ENCODE measurements at regions not wholly inside any gene's neighbourhood (a gene's known extent, or its start where the extent isn't known, plus 50 kb on each side); places are given as distances from the start of the nearest gene placed in this dataset.

DNA sequence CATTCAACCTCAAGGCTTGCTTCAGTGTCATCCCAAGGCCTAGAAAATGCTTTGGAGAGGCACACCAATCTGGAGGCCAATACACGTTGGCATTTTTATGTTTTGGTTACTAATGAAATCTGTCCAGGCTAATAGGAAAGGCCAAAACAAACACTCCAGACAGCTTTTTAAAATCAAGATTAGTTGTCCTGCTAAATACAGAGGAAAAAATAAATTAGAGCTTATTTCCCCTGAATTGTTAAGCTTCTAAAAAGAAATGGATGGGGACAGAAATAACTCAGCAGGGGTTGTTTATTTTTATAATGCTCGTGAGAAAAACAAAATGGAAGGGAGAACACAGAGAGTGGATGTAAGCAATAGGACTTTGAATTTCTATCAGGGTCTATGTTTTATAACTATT lies 438.5 kb upstream of the LRRC4C start:
- H3K27ac ChIP-seq (replicated peaks), result no peak overlapping the region
- no peak for DNase-seq (ENCODE audit: low read depth in 1 of 2, low spot score in 1 of 2)
- H3K27me3 ChIP-seq (ENCODE audit: insufficient read depth, poor library complexity, severe bottlenecking), result no peaks in the 10 kb centered on the region
- no peak overlapping the region for H3K4me3 ChIP-seq (replicated peaks; ENCODE audit: insufficient read depth, low read length)
- no peak for TF ChIP-seq POLR2AphosphoS5 (IDR thresholded peaks at IDR 0.05; ENCODE audit: low read depth)
- TF ChIP-seq GABPA (IDR thresholded peaks at IDR 0.05; ENCODE audit: low read depth), result no peak
- TF ChIP-seq, protein P1, sequence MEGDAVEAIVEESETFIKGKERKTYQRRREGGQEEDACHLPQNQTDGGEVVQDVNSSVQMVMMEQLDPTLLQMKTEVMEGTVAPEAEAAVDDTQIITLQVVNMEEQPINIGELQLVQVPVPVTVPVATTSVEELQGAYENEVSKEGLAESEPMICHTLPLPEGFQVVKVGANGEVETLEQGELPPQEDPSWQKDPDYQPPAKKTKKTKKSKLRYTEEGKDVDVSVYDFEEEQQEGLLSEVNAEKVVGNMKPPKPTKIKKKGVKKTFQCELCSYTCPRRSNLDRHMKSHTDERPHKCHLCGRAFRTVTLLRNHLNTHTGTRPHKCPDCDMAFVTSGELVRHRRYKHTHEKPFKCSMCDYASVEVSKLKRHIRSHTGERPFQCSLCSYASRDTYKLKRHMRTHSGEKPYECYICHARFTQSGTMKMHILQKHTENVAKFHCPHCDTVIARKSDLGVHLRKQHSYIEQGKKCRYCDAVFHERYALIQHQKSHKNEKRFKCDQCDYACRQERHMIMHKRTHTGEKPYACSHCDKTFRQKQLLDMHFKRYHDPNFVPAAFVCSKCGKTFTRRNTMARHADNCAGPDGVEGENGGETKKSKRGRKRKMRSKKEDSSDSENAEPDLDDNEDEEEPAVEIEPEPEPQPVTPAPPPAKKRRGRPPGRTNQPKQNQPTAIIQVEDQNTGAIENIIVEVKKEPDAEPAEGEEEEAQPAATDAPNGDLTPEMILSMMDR (IDR thresholded peaks at IDR 0.05; ENCODE audit: insufficient read depth, low read length), result no peak
- TF ChIP-seq SPI1 (IDR thresholded peaks at IDR 0.05; ENCODE audit: borderline replicate concordance, low read depth), result no peak
- TF ChIP-seq, protein P2, sequence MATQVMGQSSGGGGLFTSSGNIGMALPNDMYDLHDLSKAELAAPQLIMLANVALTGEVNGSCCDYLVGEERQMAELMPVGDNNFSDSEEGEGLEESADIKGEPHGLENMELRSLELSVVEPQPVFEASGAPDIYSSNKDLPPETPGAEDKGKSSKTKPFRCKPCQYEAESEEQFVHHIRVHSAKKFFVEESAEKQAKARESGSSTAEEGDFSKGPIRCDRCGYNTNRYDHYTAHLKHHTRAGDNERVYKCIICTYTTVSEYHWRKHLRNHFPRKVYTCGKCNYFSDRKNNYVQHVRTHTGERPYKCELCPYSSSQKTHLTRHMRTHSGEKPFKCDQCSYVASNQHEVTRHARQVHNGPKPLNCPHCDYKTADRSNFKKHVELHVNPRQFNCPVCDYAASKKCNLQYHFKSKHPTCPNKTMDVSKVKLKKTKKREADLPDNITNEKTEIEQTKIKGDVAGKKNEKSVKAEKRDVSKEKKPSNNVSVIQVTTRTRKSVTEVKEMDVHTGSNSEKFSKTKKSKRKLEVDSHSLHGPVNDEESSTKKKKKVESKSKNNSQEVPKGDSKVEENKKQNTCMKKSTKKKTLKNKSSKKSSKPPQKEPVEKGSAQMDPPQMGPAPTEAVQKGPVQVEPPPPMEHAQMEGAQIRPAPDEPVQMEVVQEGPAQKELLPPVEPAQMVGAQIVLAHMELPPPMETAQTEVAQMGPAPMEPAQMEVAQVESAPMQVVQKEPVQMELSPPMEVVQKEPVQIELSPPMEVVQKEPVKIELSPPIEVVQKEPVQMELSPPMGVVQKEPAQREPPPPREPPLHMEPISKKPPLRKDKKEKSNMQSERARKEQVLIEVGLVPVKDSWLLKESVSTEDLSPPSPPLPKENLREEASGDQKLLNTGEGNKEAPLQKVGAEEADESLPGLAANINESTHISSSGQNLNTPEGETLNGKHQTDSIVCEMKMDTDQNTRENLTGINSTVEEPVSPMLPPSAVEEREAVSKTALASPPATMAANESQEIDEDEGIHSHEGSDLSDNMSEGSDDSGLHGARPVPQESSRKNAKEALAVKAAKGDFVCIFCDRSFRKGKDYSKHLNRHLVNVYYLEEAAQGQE (IDR thresholded peaks at IDR 0.05; ENCODE audit: insufficient replicate concordance, low read depth), result no peak

DNA sequence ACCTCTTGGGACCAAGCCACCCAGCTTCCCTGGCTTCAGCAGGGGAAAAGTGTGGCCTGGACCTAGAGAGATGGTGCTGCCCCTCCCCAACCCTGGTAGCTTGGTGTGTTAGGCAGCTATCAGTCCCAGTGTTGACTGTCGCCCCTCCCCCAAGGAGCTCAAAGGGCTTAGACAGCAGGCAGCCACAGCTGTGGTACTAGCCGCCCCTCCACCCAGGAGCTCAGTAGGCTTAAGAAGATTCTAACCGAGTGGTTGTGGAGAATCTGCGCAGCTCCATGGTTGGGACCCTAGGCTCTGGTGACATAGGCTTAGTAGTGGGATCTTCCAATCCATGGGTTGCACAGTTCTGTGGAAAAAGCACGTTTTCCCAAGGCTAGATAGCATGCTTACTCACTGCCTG lies 458.4 kb upstream of the LRRC4C start:
- TF ChIP-seq GABPA (IDR thresholded peaks at IDR 0.05; ENCODE audit: low read depth) (no peak), SPI1 (IDR thresholded peaks at IDR 0.05; ENCODE audit: borderline replicate concordance, low read depth) (no peak), POLR2AphosphoS5 (IDR thresholded peaks at IDR 0.05; ENCODE audit: low read depth) (no peak)
- TF ChIP-seq, protein P2 (IDR thresholded peaks at IDR 0.05; ENCODE audit: insufficient replicate concordance, low read depth), result no peak
- TF ChIP-seq, protein P1 (IDR thresholded peaks at IDR 0.05; ENCODE audit: insufficient read depth, low read length), result no peak
- no peak for DNase-seq (ENCODE audit: low read depth in 1 of 2, low spot score in 1 of 2)
- no peak overlapping the region for H3K4me3 ChIP-seq (replicated peaks; ENCODE audit: insufficient read depth, low read length)
- no peaks in the 10 kb centered on the region for H3K27me3 ChIP-seq (ENCODE audit: insufficient read depth, poor library complexity, severe bottlenecking)
- no peak overlapping the region for H3K27ac ChIP-seq (replicated peaks)

DNA sequence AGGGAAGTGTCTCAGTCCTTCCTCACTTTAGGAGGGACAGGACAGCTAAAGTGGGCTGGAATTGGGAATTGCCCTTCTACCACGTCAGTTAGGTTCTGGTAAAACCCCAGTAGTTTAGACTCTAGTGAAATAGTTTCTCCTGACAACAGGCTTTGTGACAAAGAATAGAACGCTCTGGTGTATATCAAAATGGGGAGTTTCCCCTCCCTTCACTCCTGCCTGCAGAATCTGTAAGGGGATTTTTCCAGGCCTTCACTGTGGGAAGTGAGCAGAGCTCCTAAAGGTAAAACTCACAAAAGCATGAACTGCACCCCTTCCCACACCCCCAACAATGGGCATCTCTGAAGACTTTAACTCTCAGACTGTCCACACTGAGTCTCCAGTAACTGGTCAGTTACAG lies 460.9 kb upstream of the LRRC4C start:
- no peak for DNase-seq (ENCODE audit: low read depth in 1 of 2, low spot score in 1 of 2)
- no peak overlapping the region for H3K4me3 ChIP-seq (replicated peaks; ENCODE audit: insufficient read depth, low read length)
- no peak overlapping the region for H3K27ac ChIP-seq (replicated peaks)
- TF ChIP-seq POLR2AphosphoS5 (IDR thresholded peaks at IDR 0.05; ENCODE audit: low read depth) (no peak), SPI1 (IDR thresholded peaks at IDR 0.05; ENCODE audit: borderline replicate concordance, low read depth) (no peak), GABPA (IDR thresholded peaks at IDR 0.05; ENCODE audit: low read depth) (no peak)
- TF ChIP-seq, protein P1 (IDR thresholded peaks at IDR 0.05; ENCODE audit: insufficient read depth, low read length), result no peak
- TF ChIP-seq, protein P2 (IDR thresholded peaks at IDR 0.05; ENCODE audit: insufficient replicate concordance, low read depth), result no peak
- H3K27me3 ChIP-seq (ENCODE audit: insufficient read depth, poor library complexity, severe bottlenecking), result no peaks in the 10 kb centered on the region
